GM18870 (cell line): ENCODE measurements at regions not wholly inside any gene's neighbourhood (a gene's known extent, or its start where the extent isn't known, plus 50 kb on each side); places are given as distances from the start of the nearest gene placed in this dataset.
"Not testable (repeated sequence)": the region's sequence is repeated elsewhere in the genome, so short reads cannot be mapped to it uniquely, and the experiment has no call there.

Experiments
- ATAC-seq: cut with Tn5 transposase; IDR thresholded peaks from one replicate; pipeline ENCODE4 v1.9.1; 2021; ENCODE audit warnings: moderate library complexity; ENCODE audit not compliant: unreplicated experiment

- ATAC-seq: no peak
These were observed 1607.8 kb upstream of the PIK3C3 start for GRCh38 chr18:40347261-40347660.

DNA sequence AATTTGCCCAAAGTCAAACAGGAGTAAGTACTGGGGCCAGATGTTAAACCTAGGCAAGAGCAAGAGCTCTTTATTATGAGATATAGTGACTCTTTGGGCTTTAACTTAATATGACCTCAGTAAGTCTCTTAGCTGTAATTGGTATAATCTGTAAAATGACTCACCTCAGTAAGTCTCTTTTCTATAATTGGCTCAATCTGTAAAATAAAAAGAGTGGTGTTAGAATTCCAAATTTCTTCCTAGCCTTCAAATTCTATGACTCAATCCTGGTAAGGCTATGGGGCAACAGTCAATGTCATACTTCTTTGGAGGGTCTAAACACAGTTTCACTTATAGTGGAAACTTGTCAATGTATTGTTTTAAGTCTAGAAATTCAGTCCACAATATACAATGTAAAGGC lies 1608.9 kb upstream of the PIK3C3 start:
- ATAC-seq: no peak

- ATAC-seq: no peak
These were observed 1613.3 kb upstream of the PIK3C3 start for GRCh38 chr18:40341701-40342100.

- ATAC-seq: no peak
These were observed 1616.8 kb upstream of the PIK3C3 start for GRCh38 chr18:40338284-40338683.

- no peak for ATAC-seq
These were observed 1628.0 kb upstream of the PIK3C3 start for GRCh38 chr18:40326985-40327384.

DNA sequence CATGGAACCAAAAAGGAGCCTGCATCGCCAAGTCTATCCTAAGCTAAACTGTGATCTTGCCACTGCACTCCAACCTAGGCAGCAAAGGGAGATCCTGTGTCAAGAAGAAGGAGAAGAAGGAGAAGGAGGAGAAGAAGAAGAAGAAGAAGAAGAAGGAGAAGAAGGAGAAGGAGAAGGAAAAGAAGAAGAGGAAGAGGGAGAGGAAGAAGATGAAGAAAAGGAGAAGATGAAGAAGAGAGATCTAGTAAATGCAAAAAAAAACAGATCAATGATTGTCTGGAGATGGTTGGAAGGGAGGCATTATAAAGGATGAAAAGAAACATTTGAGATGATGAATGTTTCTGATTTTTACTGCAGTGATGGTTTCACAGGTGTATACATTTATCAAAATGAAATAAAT lies 1629.0 kb upstream of the PIK3C3 start:
- ATAC-seq: no peak

GRCh38 chr18:40314199-40314598 lies 1640.8 kb upstream of the PIK3C3 start:
- ATAC-seq: no peak

DNA sequence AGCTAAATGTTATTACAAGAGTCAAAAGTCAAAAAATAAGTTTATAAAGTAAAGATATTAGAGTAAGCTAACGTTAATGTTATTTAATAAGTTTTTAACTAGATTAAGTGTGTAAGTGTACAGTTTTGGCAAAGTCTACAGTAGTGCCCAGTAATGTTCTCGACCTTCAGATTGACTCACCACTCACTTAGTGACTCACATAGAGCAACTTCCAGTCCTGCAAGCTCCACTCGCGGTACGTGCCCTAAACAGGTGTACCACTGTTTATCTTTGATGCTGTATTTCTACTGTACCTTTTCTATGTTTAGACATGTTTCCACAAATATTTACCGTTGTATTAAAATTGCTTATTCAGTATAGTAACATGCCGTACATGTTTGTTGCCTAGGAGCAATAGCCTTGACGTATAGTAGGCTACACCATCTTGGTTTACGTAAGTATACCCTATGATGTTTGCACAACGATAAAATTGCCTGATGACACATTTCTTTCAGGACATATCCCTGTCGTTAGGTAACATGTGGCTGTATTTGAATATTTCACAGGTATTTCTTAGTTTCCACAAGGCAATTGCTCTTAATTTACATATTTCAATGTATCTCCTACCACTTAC lies 1641.9 kb upstream of the PIK3C3 start:
- ATAC-seq: no peak

- no peak for ATAC-seq
These were observed 1647.4 kb upstream of the PIK3C3 start for GRCh38 chr18:40307627-40308026.

DNA sequence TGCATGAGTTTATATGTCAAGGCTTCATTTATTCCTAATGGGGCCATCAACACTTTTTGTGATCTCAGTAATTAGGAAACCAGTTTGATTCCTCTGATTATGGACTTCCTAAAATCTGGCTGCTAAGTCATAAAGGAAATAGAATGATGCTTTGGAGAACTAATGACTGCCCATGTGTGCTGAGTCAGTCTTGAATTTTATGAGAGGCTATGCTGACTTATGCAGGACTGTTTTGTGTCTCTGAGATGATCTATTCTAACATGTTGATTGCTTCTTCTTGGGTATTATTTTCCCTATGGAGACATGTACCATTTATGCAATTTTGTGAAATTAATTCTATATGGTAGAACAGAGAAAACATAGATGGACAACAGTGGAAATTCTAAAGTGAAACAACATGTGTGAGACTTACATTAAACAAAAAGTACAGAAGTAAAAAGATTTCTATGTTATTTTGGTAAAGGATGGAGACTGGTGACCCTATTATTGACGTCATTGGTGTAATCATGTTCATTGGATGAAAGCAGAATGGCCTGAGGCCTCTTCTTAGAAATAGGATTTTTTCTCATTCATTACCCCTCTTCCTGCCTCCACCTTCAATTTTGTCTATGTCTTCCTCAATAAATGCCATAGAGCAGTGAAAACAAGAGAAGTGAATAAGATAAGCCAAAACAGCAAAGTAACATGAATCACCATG lies 1658.2 kb upstream of the PIK3C3 start:
- ATAC-seq: no peak

GRCh38 chr18:40292985-40293710 lies 1661.9 kb upstream of the PIK3C3 start:
- no peak for ATAC-seq

GRCh38 chr18:40283560-40283959 lies 1671.5 kb upstream of the PIK3C3 start:
- ATAC-seq: no peak

DNA sequence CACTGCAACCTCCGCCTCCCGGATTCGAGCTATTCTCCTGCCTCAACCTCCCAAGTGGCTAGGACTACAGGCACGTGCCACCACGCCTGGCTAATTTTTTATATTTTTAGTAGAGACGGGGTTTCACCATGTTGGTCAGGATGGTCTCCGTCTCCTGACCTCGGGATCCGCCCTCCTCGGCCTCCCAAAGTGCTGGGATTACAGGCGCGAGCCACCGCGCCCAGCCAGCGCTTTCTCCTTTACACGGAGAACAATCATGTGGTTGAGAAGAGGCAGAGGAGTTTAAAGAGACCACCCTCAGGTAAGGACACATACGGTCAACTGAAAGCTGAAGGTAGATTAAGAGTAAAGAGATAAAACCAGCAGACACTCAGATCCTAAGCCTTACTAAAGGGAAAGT lies 1673.7 kb upstream of the PIK3C3 start:
- ATAC-seq: not testable (repeated sequence)

- ATAC-seq: no peak
These were observed 1680.3 kb upstream of the PIK3C3 start for GRCh38 chr18:40274618-40275196.

GRCh38 chr18:40272630-40273231 lies 1682.3 kb upstream of the PIK3C3 start:
- no peak for ATAC-seq

GRCh38 chr18:40259115-40259835 lies 1695.8 kb upstream of the PIK3C3 start:
- no peak for ATAC-seq

DNA sequence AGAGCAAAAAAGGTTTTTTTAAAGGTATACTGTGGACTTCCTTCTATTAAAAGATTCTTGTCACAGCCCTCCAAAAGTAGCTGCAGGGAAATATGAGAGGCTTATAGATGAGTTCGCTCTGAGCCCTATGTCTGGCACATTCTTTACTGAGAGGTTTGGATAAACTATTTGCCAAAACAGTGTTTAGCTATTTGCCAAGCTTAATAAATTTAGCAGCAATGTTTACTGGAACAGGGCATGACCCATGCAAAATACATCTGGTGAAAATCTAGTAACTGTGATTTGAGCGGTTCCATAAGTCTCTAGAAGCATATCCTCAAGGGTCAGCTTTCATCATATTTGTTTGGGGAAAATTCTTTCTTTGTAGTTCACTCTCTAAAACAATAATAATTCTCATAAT lies 1696.7 kb upstream of the PIK3C3 start:
- no peak for ATAC-seq

- no peak for ATAC-seq
These were observed 1704.8 kb upstream of the PIK3C3 start for GRCh38 chr18:40250236-40250635.

DNA sequence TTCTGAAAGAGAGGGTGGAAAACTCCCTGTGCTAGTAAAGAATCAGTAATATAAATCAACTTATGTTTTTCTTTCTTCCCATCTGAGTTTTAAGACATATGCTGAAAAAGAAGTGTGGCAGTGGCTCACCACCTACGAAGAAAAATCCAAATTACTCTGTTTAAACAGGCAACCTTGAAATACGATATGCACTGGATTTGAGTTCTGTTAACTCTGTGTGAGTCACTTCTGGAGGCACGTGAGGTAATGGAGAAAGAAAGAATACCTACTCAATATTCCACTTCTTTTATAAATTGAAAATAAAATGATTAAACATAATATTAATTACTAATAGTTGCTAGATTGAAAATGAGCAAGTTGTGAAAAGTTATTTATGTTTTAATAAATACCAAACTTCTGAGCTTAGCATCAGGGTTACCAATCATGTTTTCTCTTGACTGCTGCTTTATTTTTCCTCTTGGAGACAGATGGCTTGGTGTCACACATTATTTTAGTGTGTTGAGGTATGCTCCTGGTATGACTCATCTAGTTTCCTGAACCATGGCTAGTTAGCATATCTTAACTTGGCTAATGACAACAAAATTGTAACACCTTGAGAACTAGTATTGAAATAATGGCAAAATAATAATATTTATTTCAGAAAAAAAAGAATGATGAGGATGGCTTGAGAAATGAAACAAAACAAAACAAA lies 1705.5 kb upstream of the PIK3C3 start:
- ATAC-seq: no peak

GRCh38 chr18:40245612-40246011 lies 1709.4 kb upstream of the PIK3C3 start:
- ATAC-seq: not testable (repeated sequence)
